SK-N-SH (cell line): ENCODE measurements at regions not wholly inside any gene's neighbourhood (a gene's known extent, or its start where the extent isn't known, plus 50 kb on each side); places are given as distances from the start of the nearest gene placed in this dataset.

Experiments used
- CTCF ChIA-PET: fragments of 300-600, 350-600 bp; formaldehyde crosslinking; extraction: SDS; loops from one replicate; lab custom pipeline; 2021; lab: Yijun Ruan, JAX
- POLR2A ChIA-PET: fragments of 350-600 bp; sonication (Branson Sonifier 250); formaldehyde crosslinking; extraction: SDS; loops from one replicate; lab custom pipeline; 2020; ENCODE audit warnings: antibody characterized with exemption, inconsistent platforms; lab: Yijun Ruan, JAX
- DNase-seq: peaks from one replicate; pipeline ENCODE4 v3.0.0; 2012
- H2AFZ ChIP-seq: fragments of 200-600 bp; sonication (generic); 2 replicates; pipeline ENCODE4 v1.8.1; 2016; ENCODE audit warnings: antibody characterized with exemption, mild to moderate bottlenecking, low read depth
- H3F3A ChIP-seq: fragments of 200-600 bp; sonication (generic); replicated peaks from 2 replicates; pipeline ENCODE3; 2016; ENCODE audit warnings: antibody characterized with exemption, mild to moderate bottlenecking; ENCODE audit not compliant: insufficient read depth
- H3K27ac ChIP-seq, 2 experiments: fragments of 200-500 bp in 1 of 2; fragments of 200-600 bp in 1 of 2; sonication (Bioruptor generic) in 1 of 2; sonication (generic), shearing (Covaris generic) in 1 of 2; 2 replicates each; pipeline versions ENCODE4 v1.5.1 to v1.6.1; 2014 to 2016; ENCODE audit warnings: low read depth in 2 of 2, inconsistent platforms in 1 of 2, low read length in 1 of 2, mild to moderate bottlenecking in 1 of 2, mixed read lengths in 1 of 2
- H3K27me3 ChIP-seq: fragments of 200-600 bp; sonication (generic), shearing (Covaris generic); 2 replicates; pipeline ENCODE4 v1.6.1; 2016; ENCODE audit warnings: mixed run types; ENCODE audit not compliant: insufficient read depth
- H3K36me3 ChIP-seq, 2 experiments: fragments of 200-500 bp in 1 of 2; fragments of 200-600 bp in 1 of 2; sonication (Bioruptor generic) in 1 of 2; sonication (generic) in 1 of 2; replicated peaks in 1 of 2; 2 replicates each; pipeline versions ENCODE3 to v1.5.1; 2014 to 2016; ENCODE audit warnings: low read length in 1 of 2, mild to moderate bottlenecking in 1 of 2; ENCODE audit not compliant: insufficient read depth in 2 of 2, control insufficient read depth in 1 of 2
- H3K4me1 ChIP-seq, 2 experiments: fragments of 200-500 bp in 1 of 2; fragments of 200-600 bp in 1 of 2; sonication (Bioruptor generic) in 1 of 2; sonication (generic), shearing (Covaris generic) in 1 of 2; 2 replicates each; pipeline versions ENCODE4 v1.5.1 to v1.6.1; 2014 to 2016; ENCODE audit warnings: low read depth in 1 of 2, low read length in 1 of 2, mixed run types in 1 of 2; ENCODE audit not compliant: insufficient read depth in 2 of 2, control insufficient read depth in 1 of 2
- H3K4me2 ChIP-seq: fragments of 200-600 bp; sonication (generic), shearing (Covaris generic); 2 replicates; pipeline ENCODE4 v1.6.1; 2017; ENCODE audit warnings: mixed run types
- H3K4me3 ChIP-seq, 2 experiments: fragments of 200-500 bp in 1 of 2; fragments of 200-600 bp in 1 of 2; sonication (Bioruptor generic) in 1 of 2; sonication (generic), shearing (Covaris generic) in 1 of 2; 2 replicates each; pipeline versions ENCODE4 v1.5.1 to v1.8.1; 2014 to 2016; ENCODE audit warnings: low read depth in 2 of 2, inconsistent platforms in 1 of 2, low read length in 1 of 2, mild to moderate bottlenecking in 1 of 2, mixed read lengths in 1 of 2, moderate library complexity in 1 of 2
- H3K79me2 ChIP-seq: fragments of 200-600 bp; sonication (generic); 2 replicates; pipeline ENCODE4 v1.8.1; 2017; ENCODE audit warnings: mild to moderate bottlenecking; ENCODE audit not compliant: insufficient read depth
- H3K9ac ChIP-seq: fragments of 200-600 bp; sonication (generic); 2 replicates; pipeline ENCODE4 v1.6.1; 2017; ENCODE audit warnings: mixed run types
- H3K9me2 ChIP-seq: fragments of 200-600 bp; sonication (generic); 2 replicates; pipeline ENCODE4 v1.6.1; 2017; ENCODE audit warnings: mixed run types
- H3K9me3 ChIP-seq: fragments of 200-600 bp; sonication (generic); 2 replicates; pipeline ENCODE4 v1.6.1; 2017; ENCODE audit warnings: mixed run types, mild to moderate bottlenecking, moderate library complexity
- H4K20me1 ChIP-seq: fragments of 200-600 bp; sonication (generic); 2 replicates; pipeline ENCODE4 v1.6.1; 2017; ENCODE audit warnings: mild to moderate bottlenecking, mixed run types; ENCODE audit not compliant: insufficient read depth
- ELF1 ChIP-seq: IDR thresholded peaks from 2 replicates; pipeline ENCODE4 v1.4.0; 2012
- FOSL2 ChIP-seq: IDR thresholded peaks from 2 replicates; pipeline ENCODE4 v1.4.0; 2012; ENCODE audit warnings: low read depth, mild to moderate bottlenecking, moderate library complexity, borderline replicate concordance
- FOXM1 ChIP-seq: IDR thresholded peaks from 2 replicates; pipeline ENCODE4 v1.4.0; 2012; ENCODE audit warnings: low read depth, mild to moderate bottlenecking
- GATA2 ChIP-seq: sonication (generic); formaldehyde crosslinking; IDR thresholded peaks from 2 replicates; pipeline ENCODE4 v1.5.0; 2020; ENCODE audit warnings: mild to moderate bottlenecking, missing genetic modification reagents
- JUND ChIP-seq: IDR thresholded peaks from 2 replicates; pipeline ENCODE4 v1.4.0; 2012
- MXI1 ChIP-seq: IDR thresholded peaks from 2 replicates; pipeline ENCODE4 v1.6.1; 2012; ENCODE audit warnings: mild to moderate bottlenecking, low read depth, low read length, improper control_type of control experiment
- RCOR1 ChIP-seq: fragments of 150-350 bp; IDR thresholded peaks from 2 replicates; pipeline ENCODE4 v1.6.1; 2017; ENCODE audit warnings: antibody characterized with exemption, low read length
- RXRA ChIP-seq: IDR thresholded peaks from 2 replicates; pipeline ENCODE4 v1.4.0; 2012; ENCODE audit warnings: low read depth, mild to moderate bottlenecking, borderline replicate concordance
- SMC3 ChIP-seq: IDR thresholded peaks from 2 replicates; pipeline ENCODE4 v1.6.1; 2012; ENCODE audit warnings: low read depth, low read length, improper control_type of control experiment
- TAF1 ChIP-seq: IDR thresholded peaks from 2 replicates; pipeline ENCODE4 v1.6.1; 2012; ENCODE audit warnings: low read depth, mild to moderate bottlenecking, low read length, moderate library complexity, borderline replicate concordance
- WGBS: methylation state at CpG from one replicate; pipeline ENCODE4 v1.1.6; 2017; ENCODE audit warnings: low lambda C conversion rate; 5-methylcytosine and 5-hydroxymethylcytosine counted together
- TF ChIP-seq, protein P1 (sequence below): fragments of 150-350 bp; IDR thresholded peaks from 2 replicates; pipeline ENCODE4 v1.6.1; 2017; ENCODE audit warnings: antibody characterized with exemption, low read length, low read depth, borderline replicate concordance
- TF ChIP-seq, protein P2 (sequence below): IDR thresholded peaks from 2 replicates; pipeline ENCODE4; 2012
- TF ChIP-seq, protein P3 (sequence below): fragments of 200-600 bp; sonication (generic); IDR thresholded peaks from 2 replicates; pipeline ENCODE4 v1.6.1; 2017; ENCODE audit warnings: antibody characterized with exemption, mild to moderate bottlenecking, moderate library complexity

DNA sequence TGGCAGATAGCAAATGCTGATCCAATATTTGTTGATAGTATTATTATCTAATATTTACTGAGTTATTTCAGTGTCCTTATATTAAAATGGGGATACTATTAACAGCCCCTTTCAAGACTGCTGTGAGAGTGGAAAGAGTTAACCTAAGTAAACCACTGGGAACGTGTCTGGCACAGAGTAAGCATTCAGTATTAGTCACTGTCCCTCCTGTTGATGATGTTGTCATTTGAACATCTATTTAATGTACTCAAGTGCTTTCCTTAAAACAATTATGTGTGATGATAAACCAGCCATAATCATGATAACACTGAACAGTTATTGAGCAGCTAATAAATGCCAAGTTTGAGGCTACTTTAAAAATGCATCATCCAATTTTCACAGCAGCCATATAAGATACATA is 135.7 kb upstream of the XYLT1 start (continued):
- TF ChIP-seq, protein P1, sequence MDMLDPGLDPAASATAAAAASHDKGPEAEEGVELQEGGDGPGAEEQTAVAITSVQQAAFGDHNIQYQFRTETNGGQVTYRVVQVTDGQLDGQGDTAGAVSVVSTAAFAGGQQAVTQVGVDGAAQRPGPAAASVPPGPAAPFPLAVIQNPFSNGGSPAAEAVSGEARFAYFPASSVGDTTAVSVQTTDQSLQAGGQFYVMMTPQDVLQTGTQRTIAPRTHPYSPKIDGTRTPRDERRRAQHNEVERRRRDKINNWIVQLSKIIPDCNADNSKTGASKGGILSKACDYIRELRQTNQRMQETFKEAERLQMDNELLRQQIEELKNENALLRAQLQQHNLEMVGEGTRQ = no peak
- TF ChIP-seq FOSL2 = no peak
- peak; percentile 72 for TF ChIP-seq GATA2
- TF ChIP-seq, protein P2, sequence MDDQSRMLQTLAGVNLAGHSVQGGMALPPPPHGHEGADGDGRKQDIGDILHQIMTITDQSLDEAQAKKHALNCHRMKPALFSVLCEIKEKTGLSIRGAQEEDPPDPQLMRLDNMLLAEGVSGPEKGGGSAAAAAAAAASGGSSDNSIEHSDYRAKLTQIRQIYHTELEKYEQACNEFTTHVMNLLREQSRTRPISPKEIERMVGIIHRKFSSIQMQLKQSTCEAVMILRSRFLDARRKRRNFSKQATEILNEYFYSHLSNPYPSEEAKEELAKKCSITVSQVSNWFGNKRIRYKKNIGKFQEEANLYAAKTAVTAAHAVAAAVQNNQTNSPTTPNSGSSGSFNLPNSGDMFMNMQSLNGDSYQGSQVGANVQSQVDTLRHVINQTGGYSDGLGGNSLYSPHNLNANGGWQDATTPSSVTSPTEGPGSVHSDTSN = peak; percentile 26; the same call in 1 of the 2 replicates
- no peak for TF ChIP-seq FOXM1
- peak; percentile 68 for TF ChIP-seq RCOR1
- TF ChIP-seq, protein P3, sequence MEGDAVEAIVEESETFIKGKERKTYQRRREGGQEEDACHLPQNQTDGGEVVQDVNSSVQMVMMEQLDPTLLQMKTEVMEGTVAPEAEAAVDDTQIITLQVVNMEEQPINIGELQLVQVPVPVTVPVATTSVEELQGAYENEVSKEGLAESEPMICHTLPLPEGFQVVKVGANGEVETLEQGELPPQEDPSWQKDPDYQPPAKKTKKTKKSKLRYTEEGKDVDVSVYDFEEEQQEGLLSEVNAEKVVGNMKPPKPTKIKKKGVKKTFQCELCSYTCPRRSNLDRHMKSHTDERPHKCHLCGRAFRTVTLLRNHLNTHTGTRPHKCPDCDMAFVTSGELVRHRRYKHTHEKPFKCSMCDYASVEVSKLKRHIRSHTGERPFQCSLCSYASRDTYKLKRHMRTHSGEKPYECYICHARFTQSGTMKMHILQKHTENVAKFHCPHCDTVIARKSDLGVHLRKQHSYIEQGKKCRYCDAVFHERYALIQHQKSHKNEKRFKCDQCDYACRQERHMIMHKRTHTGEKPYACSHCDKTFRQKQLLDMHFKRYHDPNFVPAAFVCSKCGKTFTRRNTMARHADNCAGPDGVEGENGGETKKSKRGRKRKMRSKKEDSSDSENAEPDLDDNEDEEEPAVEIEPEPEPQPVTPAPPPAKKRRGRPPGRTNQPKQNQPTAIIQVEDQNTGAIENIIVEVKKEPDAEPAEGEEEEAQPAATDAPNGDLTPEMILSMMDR = no peak
- no peak for TF ChIP-seq JUND
- peak; percentile 35; the same call in 1 of the 2 replicates for TF ChIP-seq MXI1
- TF ChIP-seq SMC3 = no peak
- TF ChIP-seq ELF1 = no peak
- TF ChIP-seq RXRA = no peak
- no peak for TF ChIP-seq TAF1

DNA sequence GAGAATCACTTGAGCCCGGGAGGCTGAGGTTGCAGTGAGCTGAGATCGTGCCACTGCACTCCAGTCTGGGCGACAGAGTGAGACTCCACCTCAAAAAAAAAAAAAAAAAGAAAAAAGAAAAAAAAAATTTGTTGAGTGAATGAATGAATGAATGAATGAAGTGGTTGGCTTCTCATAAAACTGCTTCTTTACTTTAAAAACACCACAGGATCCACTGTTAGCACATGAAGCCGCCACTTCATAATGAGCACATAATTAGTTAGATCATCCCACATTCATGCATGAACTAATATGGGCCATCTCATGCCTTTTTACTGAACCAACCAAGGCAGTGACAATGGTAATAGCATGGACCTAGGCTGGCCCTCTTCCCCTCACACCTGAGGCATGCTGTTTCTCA is 135.0 kb upstream of the XYLT1 start:
- WGBS = 80% methylated on average over 4 of the region's 4 CpGs
- TF ChIP-seq, protein P1 = no peak
- TF ChIP-seq SMC3 (no peak), GATA2 (no peak)
- TF ChIP-seq, protein P3 = no peak
- no peaks in the 10 kb centered on the region for H3K79me2 ChIP-seq

More for the DNA sequence above, 135.0 kb upstream of the XYLT1 start:
- Histone ChIP-seq H3K4me2 (no peak overlapping the region), H3F3A (no peaks in the 10 kb centered on the region), H3K36me3 (no peaks in the 10 kb centered on the region), H3K9me3 (no peaks in the 10 kb centered on the region), H4K20me1 (no peaks in the 10 kb centered on the region), H3K4me1 (peaks cover 5 to 26% of the 10 kb centered on the region in 2 experiments; a peak in 3 of 4 replicates), H3K4me3 (no peak overlapping the region), H3K9me2 (no peaks in the 10 kb centered on the region), H2AFZ (no peak overlapping the region), H3K27me3 (no peaks in the 10 kb centered on the region), H3K27ac (peak overlapping the region in 1 of 2 experiments; percentile 99; a peak in 2 of 4 replicates), H3K9ac (no peak overlapping the region)
- no peak for DNase-seq
- POLR2A ChIA-PET = interaction anchor here (2.1 to 2.4 kb wide), 2 partner anchors 14 to 168 kb away, joined by 11 read pairs; no protein-coding TSS in a partner anchor
- CTCF ChIA-PET = interaction anchor here (0.7 to 2.6 kb wide), 5 partner anchors 16 to 366 kb away, joined by 3 to 9 read pairs (median 8); no protein-coding TSS in a partner anchor
